ENCODE measurements at regions not wholly inside any gene's neighbourhood (a gene's known extent, or its start where the extent isn't known, plus 50 kb on each side); places are given as distances from the start of the nearest gene placed in this dataset.

GRCh38 chr5:10898514-10898913 lies 137.5 kb upstream of the DAP start:
- no peak for TF ChIP-seq POLR2A (IDR thresholded peaks at IDR 0.05; ENCODE audit: low read depth, low read length)
- no peak for TF ChIP-seq CTCF (IDR thresholded peaks at IDR 0.05; ENCODE audit: extremely low read depth in 1 of 2, insufficient read depth in 1 of 2, low read depth in 1 of 2, low read length in 2 of 2)
- TF ChIP-seq EZH2 (IDR thresholded peaks at IDR 0.05; ENCODE audit: borderline replicate concordance, low read depth, low read length, severe bottlenecking) = no peak
- TF ChIP-seq POLR2AphosphoS5 (IDR thresholded peaks at IDR 0.05; ENCODE audit: insufficient read depth, low read depth, low read length) = no peak

All from endothelial cell of umbilical vein (primary cell).